A549 (cell line): ENCODE measurements at regions not wholly inside any gene's neighbourhood (a gene's known extent, or its start where the extent isn't known, plus 50 kb on each side); places are given as distances from the start of the nearest gene placed in this dataset.

Experiments
- ATAC-seq, 2 experiments: fragments of 200-7000 bp in 1 of 2; fragments of >200 bp in 1 of 2; cut with Nextera tagmentation in 1 of 2; cut with Tn5 transposase in 1 of 2; 3 replicates each; pipeline versions ENCODE4 v1.8.0 to v1.9.1; 2018 to 2020; ENCODE audit warnings: mild to moderate bottlenecking in 1 of 2, moderate library complexity in 1 of 2
- CTCF ChIA-PET: fragments of 300-600 bp; sonication (Branson Sonifier 250); formaldehyde crosslinking; extraction: SDS; loops from one replicate; lab custom pipeline; 2021; ENCODE audit warnings: antibody characterized with exemption, inconsistent platforms; lab: Yijun Ruan, JAX
- POLR2A ChIA-PET: fragments of 350-600 bp; formaldehyde crosslinking; extraction: SDS; loops from one replicate; lab custom pipeline; 2021; ENCODE audit warnings: antibody characterized with exemption, inconsistent platforms; lab: Yijun Ruan, JAX
- DNase-seq, 2 experiments: peaks; one replicate each; pipeline versions ENCODE4 v3.0.0 to v3.0.0-alpha.2; 2011 to 2016; ENCODE audit warnings: low read depth in 1 of 2, low spot score in 1 of 2
- FAIRE-seq: peaks from 2 replicates; lab custom pipeline; 2011; peaks lifted over from hg19 to GRCh38; lab: Jason Lieb, UNC
- H3K27ac ChIP-seq, 2 experiments: fragments of >200 bp; sonication (Bioruptor Twin); formaldehyde crosslinking; 3 replicates each; pipeline ENCODE4 v1.5.1; 2016 to 2017
- H3K4me1 ChIP-seq: fragments of >200 bp; sonication (Bioruptor Twin); formaldehyde crosslinking; 3 replicates; pipeline ENCODE4 v1.6.1; 2016
- H3K4me2 ChIP-seq: fragments of >200 bp; sonication (Bioruptor Twin); formaldehyde crosslinking; 3 replicates; pipeline ENCODE4 v1.6.1; 2016
- H3K4me3 ChIP-seq: fragments of >200 bp; sonication (Bioruptor Twin); formaldehyde crosslinking; 3 replicates; pipeline ENCODE4 v1.5.1; 2016
- H3K9me3 ChIP-seq: fragments of >200 bp; sonication (Bioruptor Twin); formaldehyde crosslinking; 3 replicates; pipeline ENCODE4 v1.6.1; 2016
- BHLHE40 ChIP-seq: IDR thresholded peaks from 2 replicates; pipeline ENCODE4 v1.6.1; 2012; ENCODE audit warnings: low read depth, low read length, inconsistent platforms
- CBX8 ChIP-seq: fragments of 200-600 bp; sonication (generic); IDR thresholded peaks from 2 replicates; pipeline ENCODE4 v1.6.1; 2016
- CEBPB ChIP-seq, 2 experiments: fragments of >200 bp in 1 of 2; sonication (Bioruptor Twin) in 1 of 2; formaldehyde crosslinking in 1 of 2; IDR thresholded peaks; 2 replicates each; pipeline ENCODE4 v1.6.1; 2012 to 2016
- EP300 ChIP-seq, 2 experiments: fragments of >200 bp; sonication (Bioruptor Twin); formaldehyde crosslinking; IDR thresholded peaks; 2 replicates in 1 of 2; 3 replicates in 1 of 2; pipeline ENCODE4 v1.6.1; 2016 to 2017
- FOSB ChIP-seq: fragments of 250-450 bp; sonication (Bioruptor Pico); IDR thresholded peaks from 2 replicates; pipeline ENCODE4 v1.5.0; 2020; ENCODE audit warnings: mild to moderate bottlenecking, moderate library complexity
- FOSL2 ChIP-seq, 2 experiments: fragments of 450-650 bp in 1 of 2; fragments of >200 bp in 1 of 2; sonication (Bioruptor Twin) in 1 of 2; formaldehyde crosslinking; IDR thresholded peaks; 2 replicates each; pipeline versions ENCODE4 v1.5.0 to v1.6.1; 2016 to 2020; ENCODE audit warnings: mild to moderate bottlenecking in 1 of 2, moderate library complexity in 1 of 2
- GATA3 ChIP-seq: IDR thresholded peaks from 2 replicates; pipeline ENCODE4 v1.6.1; 2012; ENCODE audit warnings: borderline replicate concordance
- HDAC2 ChIP-seq: fragments of 200-600 bp; sonication (generic); IDR thresholded peaks from 2 replicates; pipeline ENCODE4 v1.6.1; 2016
- HOXA7 ChIP-seq: fragments of 250-450 bp; sonication (Bioruptor Pico); IDR thresholded peaks from 2 replicates; pipeline ENCODE4 v1.5.0; 2020; ENCODE audit warnings: mild to moderate bottlenecking, moderate library complexity
- HOXB13 ChIP-seq: fragments of 250-450 bp; sonication (Bioruptor Pico); IDR thresholded peaks from 2 replicates; pipeline ENCODE4 v1.5.0; 2020; ENCODE audit warnings: low read depth, mild to moderate bottlenecking, moderate library complexity
- JUN ChIP-seq, 2 experiments: fragments of >200 bp; sonication (Bioruptor Twin); formaldehyde crosslinking; IDR thresholded peaks; 2 replicates in 1 of 2; 3 replicates in 1 of 2; pipeline ENCODE4 v1.6.1; 2016 to 2017
- KDM1A ChIP-seq: fragments of 200-600 bp; sonication (generic); IDR thresholded peaks from 2 replicates; pipeline ENCODE4 v1.6.1; 2016; ENCODE audit warnings: low read depth, mild to moderate bottlenecking
- KDM5A ChIP-seq: fragments of 200-600 bp; sonication (generic); IDR thresholded peaks from 2 replicates; pipeline ENCODE4 v1.6.1; 2016; ENCODE audit warnings: antibody characterized with exemption, mild to moderate bottlenecking
- MAFK ChIP-seq: fragments of 450-650 bp; IDR thresholded peaks from 2 replicates; pipeline ENCODE4 v1.6.1; 2014; ENCODE audit not compliant: partially characterized antibody
- MAZ ChIP-seq: fragments of 150-350 bp; IDR thresholded peaks from 2 replicates; pipeline ENCODE4 v1.6.1; 2014; ENCODE audit warnings: antibody characterized with exemption, low read depth, low read length, borderline replicate concordance
- MYC ChIP-seq: IDR thresholded peaks from 2 replicates; pipeline ENCODE4 v1.6.1; 2012; ENCODE audit warnings: mild to moderate bottlenecking, inconsistent platforms, low read length, improper control_type of control experiment, borderline replicate concordance
- NR3C1 ChIP-seq: fragments of >200 bp; sonication (Bioruptor Twin); formaldehyde crosslinking; IDR thresholded peaks from 3 replicates; pipeline ENCODE4 v1.6.1; 2017
- RAD21 ChIP-seq, 2 experiments: fragments of >200 bp in 1 of 2; sonication (Bioruptor Twin) in 1 of 2; formaldehyde crosslinking in 1 of 2; IDR thresholded peaks in 1 of 2; conservative IDR thresholded peaks in 1 of 2; 2 replicates in 1 of 2; 3 replicates in 1 of 2; pipeline ENCODE4 v1.6.1; 2012 to 2018; ENCODE audit warnings: inconsistent platforms in 1 of 2
- REST ChIP-seq: fragments of 200-600 bp; sonication (generic); IDR thresholded peaks from 2 replicates; pipeline ENCODE4 v1.6.1; 2016; ENCODE audit warnings: antibody characterized with exemption, mild to moderate bottlenecking, moderate library complexity
- SMC3 ChIP-seq: fragments of >200 bp; sonication (Bioruptor Twin); formaldehyde crosslinking; IDR thresholded peaks from 3 replicates; pipeline ENCODE4 v1.6.1; 2018; ENCODE audit warnings: inconsistent platforms
- SREBF2 ChIP-seq: fragments of 450-650 bp; IDR thresholded peaks from 2 replicates; pipeline ENCODE4 v1.6.1; 2014; ENCODE audit warnings: mild to moderate bottlenecking, moderate library complexity
- ZFP36 ChIP-seq: fragments of 450-650 bp; IDR thresholded peaks from 2 replicates; pipeline ENCODE4 v1.6.1; 2014; ENCODE audit warnings: borderline replicate concordance; ENCODE audit not compliant: partially characterized antibody
- ZNF302 ChIP-seq: fragments of 250-450 bp; sonication (Bioruptor Pico); IDR thresholded peaks from 2 replicates; pipeline ENCODE4 v1.9.0; 2021; ENCODE audit warnings: inconsistent platforms, mild to moderate bottlenecking, moderate library complexity
- ZSCAN20 ChIP-seq: fragments of 250-450 bp; sonication (Bioruptor Pico); IDR thresholded peaks from 2 replicates; pipeline ENCODE4 v1.8.0; 2022; ENCODE audit warnings: mild to moderate bottlenecking, moderate library complexity
- WGBS: methylation state at CpG from one replicate; pipeline ENCODE4 v1.1.6; 2017; ENCODE audit errors: missing lambda C conversion rate; 5-methylcytosine and 5-hydroxymethylcytosine counted together
- TF ChIP-seq, protein P1 (sequence below): fragments of 250-450 bp; sonication (Bioruptor Pico); IDR thresholded peaks from 2 replicates; pipeline ENCODE4 v1.5.0; 2021; ENCODE audit warnings: mild to moderate bottlenecking, moderate library complexity, borderline replicate concordance

DNA sequence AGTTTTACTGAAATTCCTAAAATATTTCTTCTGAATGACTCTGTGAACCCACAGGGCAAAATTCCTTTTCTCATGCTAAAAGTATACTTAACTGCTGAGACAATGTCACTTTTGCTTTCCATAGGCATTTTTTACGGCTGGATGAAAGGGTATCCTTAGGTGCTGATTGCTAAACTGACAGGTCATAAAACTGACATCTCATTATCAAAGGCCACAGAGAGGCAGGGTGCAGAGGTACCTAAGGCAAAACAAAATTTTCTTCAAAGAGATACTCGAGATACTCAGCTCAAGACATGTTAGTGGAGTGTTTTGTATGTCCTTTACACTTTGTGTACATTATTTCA, 62.0 kb upstream of the WDR75 start:
- Histone ChIP-seq H3K27ac (peak overlapping the region; percentile 39 to 61), H3K9me3 (no peaks in the 10 kb centered on the region), H3K4me3 (peak overlapping the region; percentile 10; the same call in 1 of the 3 replicates), H3K4me1 (peaks cover 55% of the 10 kb centered on the region), H3K4me2 (peak overlapping the region; percentile 80)
- TF ChIP-seq JUN (IDR thresholded peaks at IDR 0.05) (0 out of 5 replicates have a peak, but pooled peaks of 1 of the 2 experiments have one; percentile 17), CEBPB (IDR thresholded peaks at IDR 0.05) (peak in 1 of 2 experiments; percentile 52; a peak in 3 of 4 replicates), GATA3 (peak; percentile 71; the same call in 1 of the 2 replicates), FOSB (CRISPR knock-in tag) (no peak), EP300 (IDR thresholded peaks at IDR 0.05) (peak in 1 of 2 experiments; percentile 28; a peak in 1 of 5 replicates)
- no peak for FAIRE-seq
- DNase-seq: peak in 1 of 2 experiments; percentile 27
- peak; percentile 34 to 77; a peak in 4 of 6 replicates for ATAC-seq
- WGBS: 0% methylated on average over 2 of the region's 2 CpGs
- POLR2A ChIA-PET: no interaction called here
- CTCF ChIA-PET: interaction anchor here (1.6 kb wide), 1 partner anchor 1879 kb away, joined by 3 read pairs; no protein-coding TSS in a partner anchor

DNA sequence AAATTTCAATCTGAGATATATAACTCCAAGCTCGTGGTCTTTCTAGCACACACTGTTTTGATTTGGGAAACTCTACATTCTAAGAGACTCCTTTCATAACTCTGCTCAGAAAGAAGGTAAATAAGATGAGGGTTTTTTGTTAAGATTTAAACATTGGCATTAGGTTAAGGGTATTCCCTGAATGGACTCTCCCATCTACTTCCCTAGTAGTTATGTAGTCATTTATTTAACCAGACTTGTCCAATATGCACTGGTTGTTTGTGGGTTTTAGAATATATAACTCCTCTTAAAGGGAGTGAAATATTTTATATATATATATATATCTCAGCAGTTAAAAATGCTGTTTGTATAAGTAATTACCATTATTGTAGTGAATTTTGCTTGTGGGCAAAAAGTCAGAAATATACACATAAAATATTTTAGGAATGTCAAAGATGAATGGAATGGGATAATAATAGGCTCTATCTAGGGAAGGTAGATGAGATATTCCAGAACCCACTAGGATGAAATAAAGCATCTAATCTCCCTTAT, 61.5 kb upstream of the WDR75 start:
- no peaks in the 10 kb centered on the region for H3K9me3 ChIP-seq
- ATAC-seq: peak; percentile 54 to 73; a peak in 5 of 6 replicates
- DNase-seq: no peak
- peak overlapping the region; percentile 80 for H3K4me2 ChIP-seq
- TF ChIP-seq FOSL2 (IDR thresholded peaks at IDR 0.05) (no peak), FOSL2 (CRISPR knock-in tag; IDR thresholded peaks at IDR 0.05) (no peak), BHLHE40 (no peak), CBX8 (no peak), KDM5A (no peak), MAZ (no peak), ZSCAN20 (CRISPR knock-in tag) (no peak), REST (no peak), HOXB13 (CRISPR knock-in tag) (no peak), MAFK (no peak), KDM1A (no peak), SREBF2 (no peak), ZNF302 (CRISPR knock-in tag) (no peak), SMC3 (no peak), HDAC2 (no peak), NR3C1 (no peak), ZFP36 (no peak), RAD21 (conservative IDR thresholded peaks at IDR 0.05 in 1 of 2, IDR thresholded peaks at IDR 0.05 in 1 of 2) (no peak), HOXA7 (CRISPR knock-in tag) (no peak), MYC (no peak)
- TF ChIP-seq, protein P1, sequence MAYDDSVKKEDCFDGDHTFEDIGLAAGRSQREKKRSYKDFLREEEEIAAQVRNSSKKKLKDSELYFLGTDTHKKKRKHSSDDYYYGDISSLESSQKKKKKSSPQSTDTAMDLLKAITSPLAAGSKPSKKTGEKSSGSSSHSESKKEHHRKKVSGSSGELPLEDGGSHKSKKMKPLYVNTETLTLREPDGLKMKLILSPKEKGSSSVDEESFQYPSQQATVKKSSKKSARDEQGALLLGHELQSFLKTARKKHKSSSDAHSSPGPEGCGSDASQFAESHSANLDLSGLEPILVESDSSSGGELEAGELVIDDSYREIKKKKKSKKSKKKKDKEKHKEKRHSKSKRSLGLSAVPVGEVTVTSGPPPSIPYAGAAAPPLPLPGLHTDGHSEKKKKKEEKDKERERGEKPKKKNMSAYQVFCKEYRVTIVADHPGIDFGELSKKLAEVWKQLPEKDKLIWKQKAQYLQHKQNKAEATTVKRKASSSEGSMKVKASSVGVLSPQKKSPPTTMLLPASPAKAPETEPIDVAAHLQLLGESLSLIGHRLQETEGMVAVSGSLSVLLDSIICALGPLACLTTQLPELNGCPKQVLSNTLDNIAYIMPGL (CRISPR knock-in tag): no peak
- TF ChIP-seq, all 56 proteins: peak for 0
- no peak for FAIRE-seq
- peak overlapping the region; percentile 10; the same call in 1 of the 3 replicates for H3K4me3 ChIP-seq
- POLR2A ChIA-PET: no interaction called here
- peaks cover 49% of the 10 kb centered on the region for H3K4me1 ChIP-seq
- peak overlapping the region; percentile 39 to 61 for H3K27ac ChIP-seq
- CTCF ChIA-PET: interaction anchor here (1.6 kb wide), 1 partner anchor 1880 kb away, joined by 3 read pairs; no protein-coding TSS in a partner anchor
- 0% methylated on average over 1 of the region's 1 CpG for WGBS
